HEK293T (cell line): ENCODE measurements at regions not wholly inside any gene's neighbourhood (a gene's known extent, or its start where the extent isn't known, plus 50 kb on each side); places are given as distances from the start of the nearest gene placed in this dataset.
"Not testable (repeated sequence)": the region's sequence is repeated elsewhere in the genome, so short reads cannot be mapped to it uniquely, and the experiment has no call there.

Source experiments
- CTCF ChIA-PET: fragments of 350-600 bp; formaldehyde crosslinking; extraction: SDS; loops from one replicate; lab custom pipeline; 2021; ENCODE audit warnings: antibody characterized with exemption, inconsistent platforms; lab: Yijun Ruan, JAX
- POLR2A ChIA-PET: fragments of 350-600 bp; formaldehyde crosslinking; extraction: SDS; loops from one replicate; lab custom pipeline; 2020; ENCODE audit warnings: antibody characterized with exemption, inconsistent platforms; lab: Yijun Ruan, JAX
- DNase-seq: peaks from one replicate; pipeline ENCODE4 v3.0.0; 2012; ENCODE audit warnings: mixed read lengths; ENCODE audit errors: extremely low spot score
- ARNT ChIP-seq: fragments of 450-650 bp; IDR thresholded peaks from 2 replicates; pipeline ENCODE4 v1.6.1; 2017; ENCODE audit warnings: mild to moderate bottlenecking
- BHLHE40 ChIP-seq: fragments of 450-650 bp; IDR thresholded peaks from 2 replicates; pipeline ENCODE4 v1.6.1; 2016; ENCODE audit warnings: mild to moderate bottlenecking, moderate library complexity, borderline replicate concordance
- CTBP1 ChIP-seq: fragments of 450-650 bp; IDR thresholded peaks from 2 replicates; pipeline ENCODE4 v1.6.1; 2016; ENCODE audit warnings: borderline replicate concordance
- ELF4 ChIP-seq: fragments of 450-650 bp; IDR thresholded peaks from 2 replicates; pipeline ENCODE4 v1.6.1; 2017; ENCODE audit warnings: antibody characterized with exemption
- FOXA1 ChIP-seq: fragments of 450-650 bp; IDR thresholded peaks from 2 replicates; pipeline ENCODE4 v1.6.1; 2016; ENCODE audit warnings: mild to moderate bottlenecking
- FOXK2 ChIP-seq: fragments of 450-650 bp; IDR thresholded peaks from 2 replicates; pipeline ENCODE4 v1.6.1; 2016; ENCODE audit warnings: mild to moderate bottlenecking
- FOXM1 ChIP-seq: fragments of 450-650 bp; IDR thresholded peaks from 2 replicates; pipeline ENCODE4 v1.6.1; 2017; ENCODE audit warnings: mild to moderate bottlenecking, borderline replicate concordance
- HDGF ChIP-seq: fragments of 450-650 bp; IDR thresholded peaks from 2 replicates; pipeline ENCODE4 v1.6.1; 2017; ENCODE audit warnings: antibody characterized with exemption, borderline replicate concordance
- L3MBTL2 ChIP-seq: fragments of 450-650 bp; conservative IDR thresholded peaks from 2 replicates; pipeline ENCODE4 v1.6.1; 2016; ENCODE audit warnings: mild to moderate bottlenecking
- LEF1 ChIP-seq: fragments of 450-650 bp; IDR thresholded peaks from 2 replicates; pipeline ENCODE4 v1.6.1; 2017; ENCODE audit warnings: mild to moderate bottlenecking, borderline replicate concordance
- NFRKB ChIP-seq: fragments of 450-650 bp; IDR thresholded peaks from 2 replicates; pipeline ENCODE4 v1.6.1; 2016; ENCODE audit warnings: mild to moderate bottlenecking, moderate library complexity
- SP1 ChIP-seq: fragments of 450-650 bp; IDR thresholded peaks from 2 replicates; pipeline ENCODE4 v1.6.1; 2017
- SUZ12 ChIP-seq: fragments of 450-650 bp; IDR thresholded peaks from 2 replicates; pipeline ENCODE4 v1.6.1; 2016; ENCODE audit warnings: mild to moderate bottlenecking
- TARDBP ChIP-seq: fragments of 450-650 bp; IDR thresholded peaks from 2 replicates; pipeline ENCODE4 v1.6.1; 2016
- ZNF384 ChIP-seq: fragments of 450-650 bp; IDR thresholded peaks from 2 replicates; pipeline ENCODE4 v1.6.1; 2016
- TF ChIP-seq, protein P1 (sequence below): fragments of 450-650 bp; IDR thresholded peaks from 2 replicates; pipeline ENCODE4 v1.6.1; 2016

DNA sequence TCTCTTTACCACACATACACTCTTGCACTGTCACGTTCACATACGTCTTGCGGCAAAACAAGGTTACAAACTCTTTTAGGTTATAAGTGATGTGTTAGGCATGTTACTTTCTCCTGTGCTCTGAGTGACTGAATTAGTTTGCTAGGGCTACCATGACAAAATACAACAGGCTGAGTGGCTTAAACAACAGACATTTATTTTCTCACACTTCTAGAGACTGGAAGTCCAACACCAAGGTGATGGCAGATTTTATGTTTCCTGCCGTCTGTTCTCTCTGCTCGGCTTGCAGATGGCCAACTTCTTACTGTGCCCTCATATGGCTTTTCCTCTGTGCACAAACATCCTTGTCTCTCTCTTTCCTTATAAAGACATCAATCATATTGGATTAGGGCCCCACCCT is 1224.3 kb upstream of the TENM3 start:
- POLR2A ChIA-PET: no interaction called here
- CTCF ChIA-PET: no interaction called here
- TF ChIP-seq FOXM1 (no peak), ELF4 (no peak), BHLHE40 (no peak), ARNT (no peak), ZNF384 (no peak), TARDBP (no peak), LEF1 (no peak), SP1 (no peak), HDGF (no peak), CTBP1 (no peak), NFRKB (no peak)
- TF ChIP-seq, protein P1, sequence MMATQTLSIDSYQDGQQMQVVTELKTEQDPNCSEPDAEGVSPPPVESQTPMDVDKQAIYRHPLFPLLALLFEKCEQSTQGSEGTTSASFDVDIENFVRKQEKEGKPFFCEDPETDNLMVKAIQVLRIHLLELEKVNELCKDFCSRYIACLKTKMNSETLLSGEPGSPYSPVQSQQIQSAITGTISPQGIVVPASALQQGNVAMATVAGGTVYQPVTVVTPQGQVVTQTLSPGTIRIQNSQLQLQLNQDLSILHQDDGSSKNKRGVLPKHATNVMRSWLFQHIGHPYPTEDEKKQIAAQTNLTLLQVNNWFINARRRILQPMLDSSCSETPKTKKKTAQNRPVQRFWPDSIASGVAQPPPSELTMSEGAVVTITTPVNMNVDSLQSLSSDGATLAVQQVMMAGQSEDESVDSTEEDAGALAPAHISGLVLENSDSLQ: no peak
- DNase-seq: no peak

DNA sequence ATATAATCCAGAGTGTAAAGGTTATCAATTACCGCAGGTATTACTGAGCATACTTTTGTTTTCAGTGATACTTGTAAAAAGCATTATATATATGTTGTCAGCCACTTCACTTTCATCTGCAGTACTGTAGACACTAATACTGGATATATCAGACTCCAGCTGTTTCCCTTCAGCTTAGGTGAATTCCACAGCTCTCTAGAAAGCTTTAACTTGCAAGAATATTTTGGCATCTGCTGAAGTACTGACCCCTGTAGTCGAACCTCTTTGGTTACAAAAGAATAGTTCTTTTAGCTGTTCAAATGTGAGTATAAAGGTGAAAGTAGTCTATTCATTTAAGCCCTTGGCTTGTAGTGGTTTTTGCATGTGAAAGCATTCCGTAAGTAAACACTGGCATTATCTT is 1222.7 kb upstream of the TENM3 start:
- ChIA-PET POLR2A (no interaction called here), CTCF (no interaction called here)
- TF ChIP-seq FOXM1 (no peak), FOXA1 (no peak), TARDBP (no peak), CTBP1 (no peak), LEF1 (no peak), ARNT (no peak), HDGF (no peak), SP1 (no peak), NFRKB (no peak), ZNF384 (no peak), BHLHE40 (no peak), ELF4 (no peak), FOXK2 (no peak), L3MBTL2 (no peak), SUZ12 (no peak)
- TF ChIP-seq, protein P1: no peak
- DNase-seq: no peak

DNA sequence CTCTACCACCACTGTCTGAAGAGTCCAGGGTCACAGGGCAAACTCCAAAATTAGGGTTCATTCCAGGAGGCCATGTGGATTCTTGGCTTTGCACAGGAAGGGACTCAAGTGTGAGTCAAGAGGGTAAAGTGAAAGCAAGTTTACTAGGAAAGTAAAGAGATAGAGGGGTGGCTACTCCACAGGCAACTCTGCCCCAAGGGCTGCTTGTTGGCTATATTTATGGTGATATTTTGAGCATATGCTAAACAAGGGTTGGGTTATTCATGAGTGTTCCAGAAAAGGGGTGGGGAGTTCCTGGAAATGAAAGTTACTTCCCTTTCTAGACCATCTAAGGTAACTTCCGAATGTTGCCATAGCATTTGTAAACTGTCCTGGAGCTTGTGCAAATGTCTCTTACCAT is 1222.0 kb upstream of the TENM3 start:
- POLR2A ChIA-PET: no interaction called here
- CTCF ChIA-PET: no interaction called here
- no peak for DNase-seq
- TF ChIP-seq FOXM1: no peak
- no peak for TF ChIP-seq BHLHE40
- no peak for TF ChIP-seq HDGF
- no peak for TF ChIP-seq CTBP1
- TF ChIP-seq ELF4: no peak
- TF ChIP-seq FOXK2: no peak
- TF ChIP-seq ZNF384: no peak
- TF ChIP-seq, protein P1: no peak
- TF ChIP-seq FOXA1: no peak
- no peak for TF ChIP-seq TARDBP

DNA sequence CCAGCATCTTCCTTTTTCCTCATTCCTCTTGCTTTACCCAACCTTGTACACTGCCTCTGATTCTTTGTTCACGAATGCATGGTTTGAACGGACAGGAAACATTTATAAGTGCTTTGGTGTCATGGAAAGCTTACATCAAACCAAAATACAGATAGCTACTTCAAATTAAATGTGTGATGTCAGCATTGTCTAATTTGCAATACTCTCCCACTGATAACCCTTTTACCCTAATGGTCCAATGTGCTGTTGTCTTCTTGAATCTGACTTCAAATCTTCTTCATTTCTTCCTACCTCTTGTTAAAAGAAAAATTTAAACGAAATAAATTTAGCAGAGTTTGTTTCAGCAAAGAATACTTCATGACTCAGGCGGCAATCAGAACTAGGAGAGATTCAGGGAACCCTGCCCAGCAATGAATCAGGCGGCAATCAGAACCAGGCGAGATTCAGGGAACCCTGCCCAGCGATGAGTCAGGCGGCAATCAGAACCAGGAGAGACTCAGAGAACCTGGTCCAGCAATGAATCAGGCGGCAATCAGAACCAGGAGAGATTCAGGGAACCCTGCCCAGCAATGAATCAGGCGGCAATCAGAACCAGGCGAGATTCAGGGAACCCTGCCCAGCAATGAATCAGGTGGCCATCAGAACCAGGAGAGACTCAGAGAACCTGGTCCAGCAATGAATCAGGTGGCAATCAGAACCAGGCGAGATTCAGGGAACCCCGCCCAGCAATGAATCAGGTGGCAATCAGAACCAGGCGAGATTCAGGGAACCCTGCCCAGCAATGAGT is 1212.9 kb upstream of the TENM3 start:
- CTCF ChIA-PET, DNase-seq, POLR2A ChIA-PET: not testable (repeated sequence)

DNA sequence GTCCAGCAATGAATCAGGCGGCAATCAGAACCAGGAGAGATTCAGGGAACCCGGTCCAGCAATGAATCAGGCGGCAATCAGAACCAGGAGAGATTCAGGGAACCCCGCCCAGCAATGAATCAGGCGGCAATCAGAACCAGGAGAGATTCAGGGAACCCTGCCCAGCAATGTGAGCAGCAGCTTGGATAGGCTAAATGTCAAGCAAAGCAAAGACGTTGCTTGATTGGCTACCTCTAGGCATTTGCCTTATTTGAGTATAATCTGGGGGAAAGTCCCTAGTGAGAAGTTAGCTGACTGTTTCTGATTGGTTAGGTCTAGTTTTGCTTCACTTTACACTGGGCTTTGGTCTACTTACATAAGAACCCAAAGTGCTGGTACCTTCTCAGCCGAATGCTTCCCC is 1212.2 kb upstream of the TENM3 start:
- POLR2A ChIA-PET: no interaction called here
- TF ChIP-seq ARNT: no peak
- no peak for TF ChIP-seq BHLHE40
- no peak for TF ChIP-seq TARDBP
- no peak for DNase-seq
- CTCF ChIA-PET: no interaction called here

DNA sequence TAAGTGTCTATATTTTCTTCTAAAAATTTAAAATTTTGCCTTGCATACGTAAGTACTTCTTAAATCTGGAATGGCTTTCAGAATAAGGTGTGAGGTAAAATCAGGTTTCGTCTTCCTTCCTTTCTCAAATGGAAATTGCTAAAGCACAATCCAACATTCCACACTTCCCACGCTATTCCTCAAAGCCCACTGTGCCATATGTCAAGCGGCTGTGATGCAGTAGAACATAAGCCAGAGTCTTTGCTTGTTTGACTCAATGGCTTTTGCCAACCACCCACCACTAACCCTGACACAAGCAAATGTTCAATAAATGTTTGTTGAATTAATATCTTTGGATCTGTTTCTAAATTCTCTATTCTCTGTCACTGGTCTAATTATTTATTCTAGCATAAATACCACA is 1199.7 kb upstream of the TENM3 start:
- ChIA-PET CTCF (no interaction called here), POLR2A (no interaction called here)
- TF ChIP-seq NFRKB (no peak), ELF4 (no peak), FOXK2 (no peak), ZNF384 (no peak), FOXA1 (no peak), SUZ12 (no peak), LEF1 (no peak), CTBP1 (no peak), FOXM1 (no peak), TARDBP (no peak), L3MBTL2 (no peak), SP1 (no peak), HDGF (no peak), ARNT (no peak), BHLHE40 (no peak)
- TF ChIP-seq, protein P1: no peak
- DNase-seq: no peak
